ENCODE measurements at regions not wholly inside any gene's neighbourhood (a gene's known extent, or its start where the extent isn't known, plus 50 kb on each side); places are given as distances from the start of the nearest gene placed in this dataset.

DNA sequence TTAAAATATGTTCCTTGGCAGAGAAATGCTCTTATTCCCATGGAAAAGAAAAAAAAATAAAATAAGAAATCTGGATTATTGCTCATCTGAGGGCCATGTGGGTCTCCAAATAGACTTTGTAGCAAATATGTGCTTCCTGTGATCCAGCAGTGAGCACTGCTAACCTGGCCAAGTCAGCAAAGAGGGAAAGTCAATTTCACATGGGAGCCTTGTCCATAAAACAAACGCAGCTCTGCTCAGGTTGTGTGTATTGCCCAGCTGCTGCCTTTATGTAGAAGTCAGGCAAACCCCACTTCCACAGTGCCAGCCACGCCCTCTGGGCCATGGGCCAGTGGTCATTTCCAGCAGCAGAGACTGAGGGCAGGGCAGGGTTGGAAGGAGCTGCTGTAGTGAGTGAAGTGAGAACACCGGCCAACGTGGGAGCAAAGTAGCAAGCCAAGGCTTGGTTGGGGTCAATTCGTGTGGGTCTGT lies 174.3 kb downstream of the LYPLAL1 start:
- Histone ChIP-seq H3K27me3 (replicated peaks; ENCODE audit: control insufficient read depth, insufficient read depth, low read length) (no peaks in the 10 kb centered on the region), H3K36me3 (ENCODE audit: control insufficient read depth, insufficient read depth, low read length) (no peaks in the 10 kb centered on the region), H3K4me3 (replicated peaks; ENCODE audit: low read depth, low read length) (no peak overlapping the region)
- TF ChIP-seq, protein P1, sequence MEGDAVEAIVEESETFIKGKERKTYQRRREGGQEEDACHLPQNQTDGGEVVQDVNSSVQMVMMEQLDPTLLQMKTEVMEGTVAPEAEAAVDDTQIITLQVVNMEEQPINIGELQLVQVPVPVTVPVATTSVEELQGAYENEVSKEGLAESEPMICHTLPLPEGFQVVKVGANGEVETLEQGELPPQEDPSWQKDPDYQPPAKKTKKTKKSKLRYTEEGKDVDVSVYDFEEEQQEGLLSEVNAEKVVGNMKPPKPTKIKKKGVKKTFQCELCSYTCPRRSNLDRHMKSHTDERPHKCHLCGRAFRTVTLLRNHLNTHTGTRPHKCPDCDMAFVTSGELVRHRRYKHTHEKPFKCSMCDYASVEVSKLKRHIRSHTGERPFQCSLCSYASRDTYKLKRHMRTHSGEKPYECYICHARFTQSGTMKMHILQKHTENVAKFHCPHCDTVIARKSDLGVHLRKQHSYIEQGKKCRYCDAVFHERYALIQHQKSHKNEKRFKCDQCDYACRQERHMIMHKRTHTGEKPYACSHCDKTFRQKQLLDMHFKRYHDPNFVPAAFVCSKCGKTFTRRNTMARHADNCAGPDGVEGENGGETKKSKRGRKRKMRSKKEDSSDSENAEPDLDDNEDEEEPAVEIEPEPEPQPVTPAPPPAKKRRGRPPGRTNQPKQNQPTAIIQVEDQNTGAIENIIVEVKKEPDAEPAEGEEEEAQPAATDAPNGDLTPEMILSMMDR (IDR thresholded peaks at IDR 0.05; ENCODE audit: insufficient read depth, low read length, poor library complexity, severe bottlenecking), result no peak
- no peak for DNase-seq (ENCODE audit: extremely low read depth, insufficient read length)

DNA sequence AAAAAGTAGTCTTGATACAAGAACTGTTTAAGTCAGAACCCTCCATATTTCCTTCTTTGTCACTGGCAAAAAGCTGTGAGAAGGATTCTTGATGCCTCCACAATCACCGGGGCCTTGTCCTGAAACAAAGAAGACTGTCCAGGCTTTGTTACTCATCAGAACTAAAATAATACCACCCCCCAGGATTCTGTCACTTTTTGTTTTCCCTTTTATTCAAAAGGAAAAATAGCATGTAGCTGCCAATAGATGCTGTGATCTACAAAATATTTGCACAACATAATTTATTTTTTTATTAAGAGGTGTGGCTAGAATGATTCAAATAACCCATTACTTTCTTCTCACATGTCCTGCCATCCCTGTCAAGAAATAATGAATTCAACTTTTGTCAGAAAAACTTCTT lies 173.7 kb downstream of the LYPLAL1 start:
- H3K27me3 ChIP-seq (replicated peaks; ENCODE audit: control insufficient read depth, insufficient read depth, low read length), result no peaks in the 10 kb centered on the region
- H3K4me3 ChIP-seq (replicated peaks; ENCODE audit: low read depth, low read length), result no peak overlapping the region
- no peak for DNase-seq (ENCODE audit: extremely low read depth, insufficient read length)
- TF ChIP-seq, protein P1 (IDR thresholded peaks at IDR 0.05; ENCODE audit: insufficient read depth, low read length, poor library complexity, severe bottlenecking), result no peak
- H3K36me3 ChIP-seq (ENCODE audit: control insufficient read depth, insufficient read depth, low read length), result no peaks in the 10 kb centered on the region

DNA sequence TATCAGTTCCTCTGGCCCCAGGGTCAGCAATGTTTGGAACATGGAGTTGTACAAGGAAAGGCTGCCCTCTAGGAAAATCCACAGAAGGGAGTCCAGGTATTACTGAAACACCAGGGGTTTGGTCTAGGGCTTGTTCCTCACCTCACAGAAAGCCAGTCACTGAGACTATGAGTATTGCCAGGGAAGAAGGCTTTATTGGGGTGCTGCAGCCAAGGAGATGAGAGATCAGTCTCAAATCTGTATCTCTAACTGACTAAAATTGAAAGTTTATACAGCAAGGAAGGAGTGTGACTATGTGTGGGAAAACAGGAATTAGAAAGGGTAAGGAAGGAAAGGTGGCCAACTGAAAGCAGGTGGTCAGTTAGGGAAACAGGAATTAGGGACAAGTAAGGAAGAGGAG lies 172.3 kb downstream of the LYPLAL1 start:
- Histone ChIP-seq H3K4me3 (replicated peaks; ENCODE audit: low read depth, low read length) (no peak overlapping the region), H3K36me3 (ENCODE audit: control insufficient read depth, insufficient read depth, low read length) (no peaks in the 10 kb centered on the region), H3K27me3 (replicated peaks; ENCODE audit: control insufficient read depth, insufficient read depth, low read length) (no peaks in the 10 kb centered on the region)
- TF ChIP-seq, protein P1 (IDR thresholded peaks at IDR 0.05; ENCODE audit: insufficient read depth, low read length, poor library complexity, severe bottlenecking), result no peak
- DNase-seq (ENCODE audit: extremely low read depth, insufficient read length), result no peak

- Histone ChIP-seq H3K27me3 (replicated peaks; ENCODE audit: control insufficient read depth, insufficient read depth, low read length) (no peaks in the 10 kb centered on the region), H3K36me3 (ENCODE audit: control insufficient read depth, insufficient read depth, low read length) (no peaks in the 10 kb centered on the region), H3K4me3 (replicated peaks; ENCODE audit: low read depth, low read length) (no peak overlapping the region)
- TF ChIP-seq, protein P1 (IDR thresholded peaks at IDR 0.05; ENCODE audit: insufficient read depth, low read length, poor library complexity, severe bottlenecking), result no peak
- no peak for DNase-seq (ENCODE audit: extremely low read depth, insufficient read length)
These were observed 169.2 kb downstream of the LYPLAL1 start for GRCh38 chr1:219342836-219343235.

DNA sequence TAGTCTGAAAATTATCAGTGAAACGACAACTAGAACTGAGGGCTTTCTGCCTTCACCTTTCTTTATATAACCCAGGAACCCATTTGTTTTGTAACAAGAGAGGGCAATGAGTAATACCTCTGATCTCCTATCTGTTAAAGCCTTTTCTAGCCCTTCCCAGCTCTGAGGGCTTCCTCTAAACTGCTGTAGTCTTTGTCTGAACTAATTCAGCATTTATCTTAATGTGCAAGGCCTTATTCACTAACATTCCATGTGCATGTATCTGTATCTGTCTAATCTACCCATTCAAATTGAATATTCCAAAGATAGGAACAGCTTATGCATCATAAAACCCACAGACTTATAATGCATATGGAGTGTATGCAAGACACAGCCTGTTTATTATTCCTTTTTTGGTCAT lies 167.1 kb downstream of the LYPLAL1 start:
- Histone ChIP-seq H3K36me3 (ENCODE audit: control insufficient read depth, insufficient read depth, low read length) (no peaks in the 10 kb centered on the region), H3K4me3 (replicated peaks; ENCODE audit: low read depth, low read length) (no peak overlapping the region), H3K27me3 (replicated peaks; ENCODE audit: control insufficient read depth, insufficient read depth, low read length) (no peaks in the 10 kb centered on the region)
- TF ChIP-seq, protein P1 (IDR thresholded peaks at IDR 0.05; ENCODE audit: insufficient read depth, low read length, poor library complexity, severe bottlenecking), result no peak
- DNase-seq (ENCODE audit: extremely low read depth, insufficient read length), result no peak

DNA sequence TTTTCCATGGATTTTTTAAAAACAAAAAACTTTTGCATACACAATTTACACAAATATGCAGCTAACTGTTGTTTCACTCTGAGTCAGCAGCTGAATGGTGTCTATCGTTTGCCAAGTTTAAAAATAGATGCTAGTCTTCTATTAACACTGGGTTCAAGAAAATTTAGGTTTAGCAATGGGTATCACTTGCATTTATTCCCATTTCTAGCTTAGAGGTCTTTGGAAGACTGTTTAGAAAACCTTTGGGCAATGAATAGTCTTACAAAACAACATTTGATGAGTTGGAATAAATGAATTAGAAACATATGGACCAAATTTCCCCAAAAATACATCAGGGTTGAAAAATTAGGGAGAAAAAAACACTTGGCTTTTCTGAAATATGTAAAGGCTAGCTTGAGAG lies 165.8 kb downstream of the LYPLAL1 start:
- TF ChIP-seq, protein P1 (IDR thresholded peaks at IDR 0.05; ENCODE audit: insufficient read depth, low read length, poor library complexity, severe bottlenecking), result no peak
- Histone ChIP-seq H3K4me3 (replicated peaks; ENCODE audit: low read depth, low read length) (no peak overlapping the region), H3K27me3 (replicated peaks; ENCODE audit: control insufficient read depth, insufficient read depth, low read length) (no peaks in the 10 kb centered on the region), H3K36me3 (ENCODE audit: control insufficient read depth, insufficient read depth, low read length) (no peaks in the 10 kb centered on the region)
- DNase-seq (ENCODE audit: extremely low read depth, insufficient read length), result no peak

Data from GM06990 (cell line).